DMS79 (cell line): ENCODE measurements at regions not wholly inside any gene's neighbourhood (a gene's known extent, or its start where the extent isn't known, plus 50 kb on each side); places are given as distances from the start of the nearest gene placed in this dataset.

Source experiments
- DNase-seq: peaks from one replicate; lab custom pipeline; 2025; lab: John Stamatoyannopoulos, UW

- DNase-seq: no peak
These were observed 105.7 kb upstream of the KL start for GRCh38 chr13:32910530-32910929.

- DNase-seq: no peak
These were observed 104.7 kb upstream of the KL start for GRCh38 chr13:32911506-32911905.

- no peak for DNase-seq
These were observed 101.5 kb upstream of the KL start for GRCh38 chr13:32914686-32915085.

GRCh38 chr13:32917504-32917903, 98.7 kb upstream of the KL start:
- no peak for DNase-seq

- DNase-seq: no peak
These were observed 92.5 kb upstream of the KL start for GRCh38 chr13:32923725-32924124.

GRCh38 chr13:32924886-32925285, 91.3 kb upstream of the KL start:
- no peak for DNase-seq

GRCh38 chr13:32925506-32925905, 90.7 kb upstream of the KL start:
- DNase-seq: no peak

- DNase-seq: no peak
These were observed 83.8 kb upstream of the KL start for GRCh38 chr13:32932376-32932775.

- no peak for DNase-seq
These were observed 79.5 kb upstream of the KL start for GRCh38 chr13:32936716-32937115.

GRCh38 chr13:32938314-32938713, 77.9 kb upstream of the KL start:
- peak; percentile 16 for DNase-seq

GRCh38 chr13:32938907-32939306, 77.3 kb upstream of the KL start:
- no peak for DNase-seq

- peak; percentile 64 for DNase-seq
These were observed 75.6 kb upstream of the KL start for GRCh38 chr13:32940601-32941000.

- DNase-seq: no peak
These were observed 74.9 kb upstream of the KL start for GRCh38 chr13:32941368-32941767.

- no peak for DNase-seq
These were observed 69.7 kb upstream of the KL start for GRCh38 chr13:32946558-32946957.

GRCh38 chr13:32947411-32948276, 68.6 kb upstream of the KL start:
- peak; percentile 49 for DNase-seq

GRCh38 chr13:32949820-32950219, 66.4 kb upstream of the KL start:
- DNase-seq: peak; percentile 75

- no peak for DNase-seq
These were observed 64.6 kb upstream of the KL start for GRCh38 chr13:32951580-32951979.

GRCh38 chr13:32955881-32956594, 60.2 kb upstream of the KL start:
- no peak for DNase-seq

- DNase-seq: no peak
These were observed 59.7 kb upstream of the KL start for GRCh38 chr13:32956595-32956933.

- no peak for DNase-seq
These were observed 55.6 kb upstream of the KL start for GRCh38 chr13:32960626-32961025.

- no peak for DNase-seq
These were observed 54.5 kb upstream of the KL start for GRCh38 chr13:32961724-32962123.

GRCh38 chr13:32962342-32962741, 53.9 kb upstream of the KL start:
- no peak for DNase-seq

- DNase-seq: no peak
These were observed 51.2 kb upstream of the KL start for GRCh38 chr13:32964987-32965386.
